DMS79 treated with DMSO at 0.1 percent for 48 hours (cell line): ENCODE measurements at regions not wholly inside any gene's neighbourhood (a gene's known extent, or its start where the extent isn't known, plus 50 kb on each side); places are given as distances from the start of the nearest gene placed in this dataset.

Experiments used
- DNase-seq: peaks from one replicate; lab custom pipeline; 2025; lab: John Stamatoyannopoulos, UW

GRCh38 chr3:107969994-107970819, 120.6 kb downstream of the CD47 start:
- DNase-seq = peak; percentile 40

- no peak for DNase-seq
These were observed 121.3 kb downstream of the CD47 start for GRCh38 chr3:107969525-107969924.

- no peak for DNase-seq
These were observed 124.6 kb downstream of the CD47 start for GRCh38 chr3:107966276-107966675.

- no peak for DNase-seq
These were observed 125.6 kb downstream of the CD47 start for GRCh38 chr3:107965136-107965655.

- DNase-seq = no peak
These were observed 127.2 kb downstream of the CD47 start for GRCh38 chr3:107963581-107963980.

GRCh38 chr3:107962946-107963345, 127.9 kb downstream of the CD47 start:
- no peak for DNase-seq

- no peak for DNase-seq
These were observed 128.8 kb downstream of the CD47 start for GRCh38 chr3:107962037-107962436.

- DNase-seq = no peak
These were observed 131.2 kb downstream of the CD47 start for GRCh38 chr3:107959550-107960154.

- no peak for DNase-seq
These were observed 132.7 kb downstream of the CD47 start for GRCh38 chr3:107958146-107958545.

- no peak for DNase-seq
These were observed 133.6 kb downstream of the CD47 start for GRCh38 chr3:107956991-107957900.

GRCh38 chr3:107954845-107955244, 136.0 kb downstream of the CD47 start:
- DNase-seq = no peak

- no peak for DNase-seq
These were observed 137.1 kb downstream of the CD47 start for GRCh38 chr3:107953722-107954121.

- no peak for DNase-seq
These were observed 139.7 kb downstream of the CD47 start for GRCh38 chr3:107951126-107951525.

- DNase-seq = no peak
These were observed 140.4 kb downstream of the CD47 start for GRCh38 chr3:107950417-107950816.

- no peak for DNase-seq
These were observed 141.3 kb downstream of the CD47 start for GRCh38 chr3:107949394-107949970.

GRCh38 chr3:107947203-107947602, 143.6 kb downstream of the CD47 start:
- no peak for DNase-seq

GRCh38 chr3:107946700-107947099, 144.1 kb downstream of the CD47 start:
- no peak for DNase-seq

- no peak for DNase-seq
These were observed 145.3 kb downstream of the CD47 start for GRCh38 chr3:107945417-107946094.

GRCh38 chr3:107943786-107944523, 146.9 kb downstream of the CD47 start:
- no peak for DNase-seq

- DNase-seq = no peak
These were observed 147.7 kb downstream of the CD47 start for GRCh38 chr3:107942951-107943749.
